ENCODE measurements at regions not wholly inside any gene's neighbourhood (a gene's known extent, or its start where the extent isn't known, plus 50 kb on each side); places are given as distances from the start of the nearest gene placed in this dataset.

DNA sequence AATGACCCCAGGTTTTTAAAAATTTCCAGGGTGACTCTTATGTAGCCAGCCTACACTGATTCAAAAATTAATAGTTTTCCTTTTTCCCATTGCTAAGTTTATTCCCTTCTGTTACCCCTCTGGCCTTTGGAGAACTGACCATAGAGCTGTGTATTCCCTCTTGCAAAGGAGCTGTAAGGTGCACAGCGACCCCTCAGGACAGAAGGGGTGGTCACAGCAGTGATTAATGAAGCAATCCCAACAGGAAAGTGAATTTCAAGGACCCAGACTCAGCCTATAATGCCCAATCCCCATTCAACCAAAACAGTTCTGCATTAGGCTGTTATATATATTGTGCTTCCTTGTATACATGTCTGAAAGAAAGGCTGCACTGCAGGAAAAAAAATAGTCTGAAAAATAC, 147.1 kb downstream of the WT1 start:
- TF ChIP-seq CTCF (IDR thresholded peaks at IDR 0.05; ENCODE audit: low read depth, low read length, missing input control): no peak
- no peak for TF ChIP-seq TAF1 (conservative IDR thresholded peaks at IDR 0.05)
- no peak for TF ChIP-seq ATF3 (IDR thresholded peaks at IDR 0.05)
- TF ChIP-seq YY1 (IDR thresholded peaks at IDR 0.05): no peak
- no peak for TF ChIP-seq GABPA (IDR thresholded peaks at IDR 0.05 in 1 of 2, conservative IDR thresholded peaks at IDR 0.05 in 1 of 2)
- no peak for TF ChIP-seq HNF4A (conservative IDR thresholded peaks at IDR 0.05)
- TF ChIP-seq, protein P1, sequence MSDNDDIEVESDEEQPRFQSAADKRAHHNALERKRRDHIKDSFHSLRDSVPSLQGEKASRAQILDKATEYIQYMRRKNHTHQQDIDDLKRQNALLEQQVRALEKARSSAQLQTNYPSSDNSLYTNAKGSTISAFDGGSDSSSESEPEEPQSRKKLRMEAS (IDR thresholded peaks at IDR 0.05): no peak
- TF ChIP-seq RAD21 (IDR thresholded peaks at IDR 0.05): no peak

All from liver (tissue), 3 donors.